IMR-90 (cell line): ENCODE measurements at regions not wholly inside any gene's neighbourhood (a gene's known extent, or its start where the extent isn't known, plus 50 kb on each side); places are given as distances from the start of the nearest gene placed in this dataset.

Source experiments
- ATAC-seq: fragments of 200-7000 bp; cut with Tn5 transposase; 2 replicates; pipeline ENCODE4 v1.9.1; 2020; ENCODE audit warnings: low read depth, mild to moderate bottlenecking, moderate library complexity
- BruUV-seq: library from RNA; stranded (reverse); fragments of 400-500 nt; replicated peaks from 2 replicates; lab custom pipeline; 2021; lab: Mats Ljungman, UMichigan
- CTCF ChIA-PET: fragments of 300-600 bp; formaldehyde crosslinking; extraction: SDS; loops from one replicate; lab custom pipeline; 2021; ENCODE audit warnings: antibody characterized with exemption; lab: Yijun Ruan, JAX
- POLR2A ChIA-PET: fragments of 300-600 bp; sonication (Branson Sonifier 250); formaldehyde crosslinking; loops from one replicate; lab custom pipeline; 2022; ENCODE audit warnings: antibody characterized with exemption; ENCODE audit not compliant: unreplicated experiment; lab: Charles Lee
- DNase-seq: peaks from one replicate; pipeline ENCODE4 v3.0.0; 2013
- H2AFZ ChIP-seq: replicated peaks from 2 replicates; pipeline ENCODE3; 2013; ENCODE audit warnings: low read length, mild to moderate bottlenecking; ENCODE audit not compliant: poor library complexity
- H2AK5ac ChIP-seq: 2 replicates; pipeline ENCODE4 v1.6.1; 2013; ENCODE audit warnings: low read depth, low read length, inconsistent platforms
- H2AK9ac ChIP-seq: replicated peaks from 2 replicates; pipeline ENCODE3; 2013; ENCODE audit warnings: mild to moderate bottlenecking, low read depth, low read length, moderate library complexity; ENCODE audit not compliant: poor library complexity
- H2BK120ac ChIP-seq: 2 replicates; pipeline ENCODE4 v1.6.1; 2013; ENCODE audit warnings: low read depth, low read length, inconsistent platforms
- H2BK15ac ChIP-seq: 3 replicates; pipeline ENCODE4 v1.6.1; 2013; ENCODE audit warnings: low read depth, low read length, inconsistent platforms
- H2BK20ac ChIP-seq: 2 replicates; pipeline ENCODE4 v1.6.1; 2013; ENCODE audit warnings: low read depth, mild to moderate bottlenecking, inconsistent platforms, low read length, moderate library complexity
- H2BK5ac ChIP-seq: 2 replicates; pipeline ENCODE4 v1.6.1; 2013; ENCODE audit warnings: mild to moderate bottlenecking, low read depth, low read length, inconsistent platforms; ENCODE audit not compliant: poor library complexity, severe bottlenecking
- H3K14ac ChIP-seq: replicated peaks from 2 replicates; pipeline ENCODE4 v1.6.1; 2013; ENCODE audit warnings: low read depth, low read length, inconsistent platforms
- H3K18ac ChIP-seq: 2 replicates; pipeline ENCODE4 v1.6.1; 2013; ENCODE audit warnings: low read depth, low read length, control low read depth
- H3K23ac ChIP-seq: 2 replicates; pipeline ENCODE4 v1.6.1; 2013; ENCODE audit warnings: low read depth, low read length, inconsistent platforms
- H3K27ac ChIP-seq: 2 replicates; pipeline ENCODE4 v1.5.1; 2013; ENCODE audit warnings: mild to moderate bottlenecking, control low read depth, low read length; ENCODE audit not compliant: insufficient read depth
- H3K27me3 ChIP-seq: 2 replicates; pipeline ENCODE4 v1.6.1; 2013; ENCODE audit warnings: low read length; ENCODE audit not compliant: control insufficient read depth, insufficient read depth
- H3K36me3 ChIP-seq: 2 replicates; pipeline ENCODE4 v1.6.1; 2013; ENCODE audit warnings: low read length, mixed read lengths; ENCODE audit not compliant: control insufficient read depth, insufficient read depth
- H3K4ac ChIP-seq: 2 replicates; pipeline ENCODE4 v1.6.1; 2013; ENCODE audit warnings: low read depth, low read length, inconsistent platforms
- H3K4me1 ChIP-seq: 2 replicates; pipeline ENCODE4 v1.6.1; 2013; ENCODE audit warnings: low read length, mixed read lengths; ENCODE audit not compliant: control insufficient read depth, insufficient read depth
- H3K4me2 ChIP-seq: 2 replicates; pipeline ENCODE4 v1.6.1; 2013; ENCODE audit warnings: low read depth, mild to moderate bottlenecking, control low read depth, low read length, moderate library complexity
- H3K4me3 ChIP-seq: 2 replicates; pipeline ENCODE4 v1.5.1; 2013; ENCODE audit warnings: low read depth, mild to moderate bottlenecking, control low read depth, low read length, moderate library complexity; ENCODE audit not compliant: insufficient read depth
- H3K56ac ChIP-seq: 2 replicates; pipeline ENCODE4 v1.6.1; 2013; ENCODE audit warnings: low read length, inconsistent platforms; ENCODE audit not compliant: insufficient read depth; ENCODE audit errors: extremely low read depth
- H3K79me1 ChIP-seq, 2 experiments: 2 replicates each; pipeline ENCODE4 v1.6.1; 2013; ENCODE audit warnings: low read length in 2 of 2, inconsistent platforms in 1 of 2, low read depth in 1 of 2
- H3K9ac ChIP-seq: 2 replicates; pipeline ENCODE4 v1.6.1; 2013; ENCODE audit warnings: low read depth, low read length, control low read depth
- H3K9me1 ChIP-seq: 2 replicates; pipeline ENCODE4 v1.6.1; 2013; ENCODE audit warnings: low read length, inconsistent platforms; ENCODE audit not compliant: insufficient read depth
- H3K9me3 ChIP-seq: 2 replicates; pipeline ENCODE4 v1.6.1; 2013; ENCODE audit warnings: low read length; ENCODE audit not compliant: control insufficient read depth, insufficient read depth
- H4K20me1 ChIP-seq: 2 replicates; pipeline ENCODE4 v1.6.1; 2013; ENCODE audit warnings: low read length, inconsistent platforms; ENCODE audit not compliant: insufficient read depth
- H4K5ac ChIP-seq: 2 replicates; pipeline ENCODE4 v1.6.1; 2013; ENCODE audit warnings: mild to moderate bottlenecking, low read depth, low read length, control low read depth
- H4K8ac ChIP-seq, 2 experiments: 2 replicates each; pipeline ENCODE4 v1.6.1; 2013; ENCODE audit warnings: low read depth in 2 of 2, low read length in 2 of 2, control low read depth in 1 of 2, inconsistent platforms in 1 of 2
- H4K91ac ChIP-seq: 2 replicates; pipeline ENCODE4 v1.6.1; 2013; ENCODE audit warnings: low read depth, low read length, inconsistent platforms; ENCODE audit not compliant: insufficient read depth
- ELK1 ChIP-seq: fragments of 150-350 bp; IDR thresholded peaks from 2 replicates; pipeline ENCODE4 v1.6.1; 2016; ENCODE audit warnings: low read depth, mild to moderate bottlenecking, low read length, moderate library complexity, borderline replicate concordance
- RFX5 ChIP-seq: IDR thresholded peaks from 2 replicates; pipeline ENCODE4 v1.8.0; 2012; ENCODE audit warnings: low read depth, mild to moderate bottlenecking, low read length, moderate library complexity
- SMC3 ChIP-seq: fragments of 150-350 bp; IDR thresholded peaks from 2 replicates; pipeline ENCODE4 v1.6.1; 2016; ENCODE audit warnings: low read depth, mild to moderate bottlenecking, antibody characterized with exemption, low read length, moderate library complexity
- USF2 ChIP-seq: fragments of 150-350 bp; IDR thresholded peaks from 2 replicates; pipeline ENCODE4 v1.6.1; 2017; ENCODE audit warnings: mild to moderate bottlenecking, antibody characterized with exemption, low read length, low read depth
- WGBS, 2 experiments: methylation state at CpG; one replicate each; pipeline versions ENCODE4 v1.1.5 to v1.1.7; 2013; ENCODE audit warnings: missing lambda C conversion rate in 2 of 2; ENCODE audit not compliant: insufficient read length in 1 of 2; ENCODE audit errors: extremely low coverage in 2 of 2; 5-methylcytosine and 5-hydroxymethylcytosine counted together
- dilution Hi-C: fragments of 300-500 bp; cut with HindIII; formaldehyde crosslinking; loops from one replicate; pipeline ENCODE4 v1.14.3; 2018; ENCODE audit warnings: low sequenced_read_pairs; ENCODE audit not compliant: unreplicated experiment
- in situ Hi-C: fragments of 300-500 bp; cut with MboI; formaldehyde crosslinking; loops from 3 replicates; pipeline ENCODE4 v1.14.3; 2019; ENCODE audit warnings: low sequenced_read_pairs, inconsistent platforms, mixed read lengths
- intact Hi-C: fragments of 100-400 bp; cut with micrococcal nuclease; formaldehyde crosslinking; loops from 2 replicates; pipeline ENCODE4 v1.10.0; 2022

- Histone ChIP-seq H3K4me2 (no peak overlapping the region), H3K4ac (peak overlapping the region; percentile 93), H4K8ac (peak overlapping the region in 1 of 2 experiments; percentile 95; a peak in 1 of 4 replicates), H3K23ac (no peak overlapping the region), H3K27me3 (no peaks in the 10 kb centered on the region), H3K4me3 (no peak overlapping the region), H3K9ac (no peak overlapping the region), H3K36me3 (no peaks in the 10 kb centered on the region), H3K18ac (no peak overlapping the region), H2BK5ac (peak overlapping the region; percentile 89), H3K9me3 (peaks cover 2% of the 10 kb centered on the region), H2AFZ (no peak overlapping the region), H2BK15ac (peak overlapping the region; percentile 94; the same call in 2 of the 3 replicates), H3K4me1 (peaks cover 2% of the 10 kb centered on the region), H3K79me1 (no peaks in the 10 kb centered on the region), H2BK20ac (peak overlapping the region; percentile 97), H2BK120ac (peak overlapping the region; percentile 55), H3K9me1 (no peaks in the 10 kb centered on the region), H2AK5ac (peak overlapping the region; percentile 77; the same call in 1 of the 2 replicates), H3K56ac (no peak overlapping the region), H4K91ac (peak overlapping the region; percentile 70), H4K5ac (no peak overlapping the region), H3K27ac (no peak overlapping the region), H4K20me1 (no peaks in the 10 kb centered on the region), H3K14ac (peak overlapping the region; percentile 0; the same call in 1 of the 2 replicates), H2AK9ac (no peak overlapping the region)
- dilution Hi-C loops: no loop called here
- ChIA-PET POLR2A (no interaction called here), CTCF (no interaction called here)
- ATAC-seq: no peak
- no peak for TF ChIP-seq SMC3
- TF ChIP-seq ELK1: no peak
- no peak for TF ChIP-seq USF2
- no peak for TF ChIP-seq RFX5
- 100% methylated on average over 1 of the region's 6 CpGs; no CpG with 5 or more reads in 1 of the 2 experiments for WGBS, 2 experiments
- no TSS peak for BruUV-seq
- no peak for DNase-seq
- intact Hi-C loops: no loop called here
- in situ Hi-C loops: no loop called here
These were observed 131.3 kb upstream of the NR3C1 start for GRCh38 chr5:143534761-143535154.
